Cardiac fibroblast (primary cell): ENCODE measurements at regions not wholly inside any gene's neighbourhood (a gene's known extent, or its start where the extent isn't known, plus 50 kb on each side); places are given as distances from the start of the nearest gene placed in this dataset.

Source experiments
- DNase-seq, 2 donors: peaks; one replicate each; pipeline versions ENCODE4 v3.0.0 to v3.0.0-alpha.2; 2010; ENCODE audit warnings: low read depth in 2 of 2
- H3K4me3 ChIP-seq, 2 donors: replicated peaks in 1 of 2; 1 replicate in 1 of 2; 2 replicates in 1 of 2; pipeline ENCODE4 v1.5.1; 2011; ENCODE audit warnings: low read depth in 2 of 2, low read length in 2 of 2, mild to moderate bottlenecking in 2 of 2, moderate library complexity in 1 of 2
- TF ChIP-seq, protein P1 (sequence below): IDR thresholded peaks from one replicate; pipeline ENCODE4 v1.5.1; 2011; ENCODE audit warnings: low read depth, mild to moderate bottlenecking, low read length, inconsistent platforms

DNA sequence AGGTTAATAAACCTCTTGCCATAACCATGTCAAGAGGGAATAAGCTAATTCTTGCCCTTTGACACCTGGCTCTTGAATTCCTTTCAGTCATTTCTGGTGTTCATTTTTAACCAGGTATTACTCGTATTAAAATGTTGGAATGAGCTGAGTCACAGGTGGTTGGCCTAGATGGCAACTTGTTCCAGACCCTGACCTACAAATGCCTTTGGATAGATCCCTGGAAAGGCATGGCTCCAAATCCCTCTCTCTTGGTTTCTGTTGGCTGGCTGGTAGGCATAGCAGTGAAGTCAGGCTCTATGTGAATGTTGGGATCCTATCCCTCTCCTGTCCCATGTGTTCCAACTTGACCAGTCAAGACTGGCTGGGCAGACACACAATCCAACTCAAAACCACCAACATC is 277.1 kb upstream of the PROK2 start:
- H3K4me3 ChIP-seq = no peak overlapping the region
- TF ChIP-seq, protein P1, sequence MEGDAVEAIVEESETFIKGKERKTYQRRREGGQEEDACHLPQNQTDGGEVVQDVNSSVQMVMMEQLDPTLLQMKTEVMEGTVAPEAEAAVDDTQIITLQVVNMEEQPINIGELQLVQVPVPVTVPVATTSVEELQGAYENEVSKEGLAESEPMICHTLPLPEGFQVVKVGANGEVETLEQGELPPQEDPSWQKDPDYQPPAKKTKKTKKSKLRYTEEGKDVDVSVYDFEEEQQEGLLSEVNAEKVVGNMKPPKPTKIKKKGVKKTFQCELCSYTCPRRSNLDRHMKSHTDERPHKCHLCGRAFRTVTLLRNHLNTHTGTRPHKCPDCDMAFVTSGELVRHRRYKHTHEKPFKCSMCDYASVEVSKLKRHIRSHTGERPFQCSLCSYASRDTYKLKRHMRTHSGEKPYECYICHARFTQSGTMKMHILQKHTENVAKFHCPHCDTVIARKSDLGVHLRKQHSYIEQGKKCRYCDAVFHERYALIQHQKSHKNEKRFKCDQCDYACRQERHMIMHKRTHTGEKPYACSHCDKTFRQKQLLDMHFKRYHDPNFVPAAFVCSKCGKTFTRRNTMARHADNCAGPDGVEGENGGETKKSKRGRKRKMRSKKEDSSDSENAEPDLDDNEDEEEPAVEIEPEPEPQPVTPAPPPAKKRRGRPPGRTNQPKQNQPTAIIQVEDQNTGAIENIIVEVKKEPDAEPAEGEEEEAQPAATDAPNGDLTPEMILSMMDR = no peak
- no peak for DNase-seq

DNA sequence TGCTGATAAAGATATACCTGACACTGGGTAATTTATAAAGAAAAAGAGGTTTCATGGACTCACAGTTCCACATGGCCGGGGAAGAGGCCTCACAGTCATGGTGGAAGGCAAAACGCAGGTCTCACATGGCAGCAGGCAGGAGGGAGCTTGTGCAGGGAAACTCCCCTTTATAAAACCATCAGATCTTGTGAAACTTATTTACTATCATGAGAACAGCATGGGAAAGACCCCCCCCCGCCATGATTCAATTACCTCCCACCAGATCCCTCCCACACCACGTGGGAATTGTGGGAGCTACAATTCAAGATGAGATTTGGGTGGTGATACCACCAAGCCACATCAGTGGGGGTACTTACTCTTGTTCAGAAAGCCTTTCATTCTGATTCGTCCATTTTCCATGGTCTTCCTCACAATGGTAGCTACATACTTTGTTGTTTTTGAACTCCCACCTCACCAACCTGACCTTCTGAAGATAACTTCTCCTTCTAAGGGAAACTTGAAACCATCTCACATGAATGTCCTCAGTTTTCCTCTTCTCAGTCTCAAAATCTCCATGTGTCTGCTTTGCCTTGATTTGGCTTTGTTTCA is 275.6 kb upstream of the PROK2 start:
- no peak overlapping the region for H3K4me3 ChIP-seq
- TF ChIP-seq, protein P1 = no peak
- DNase-seq = no peak

DNA sequence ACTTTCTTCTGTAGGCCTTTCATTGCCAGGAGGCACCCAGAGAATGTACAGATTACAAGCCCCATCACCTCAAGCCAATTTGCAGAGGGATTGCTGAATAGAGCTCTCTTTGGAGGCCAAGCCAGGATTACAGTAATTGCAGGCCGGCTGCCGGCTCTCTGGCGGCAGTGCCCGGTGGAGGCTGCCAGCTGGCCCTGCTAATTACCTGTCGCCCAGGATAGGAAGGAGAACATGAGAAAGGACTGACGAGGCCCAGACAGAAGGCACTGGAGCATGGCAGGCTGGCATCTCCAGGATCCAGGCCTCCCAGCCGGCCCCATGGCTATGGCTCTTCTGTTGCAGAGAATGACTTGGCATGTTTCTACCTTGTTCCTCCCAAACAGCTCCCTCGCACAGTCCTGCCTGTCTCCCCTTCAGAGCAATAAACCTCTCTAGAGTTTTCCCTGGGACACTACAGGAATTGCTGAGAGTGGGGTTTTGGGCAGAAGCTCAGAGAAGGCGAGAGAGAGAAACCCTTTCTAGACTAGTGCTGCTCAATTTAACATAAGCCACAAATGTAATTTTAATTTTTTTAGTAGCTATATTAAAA is 273.6 kb upstream of the PROK2 start:
- TF ChIP-seq, protein P1 = no peak
- DNase-seq = no peak

DNA sequence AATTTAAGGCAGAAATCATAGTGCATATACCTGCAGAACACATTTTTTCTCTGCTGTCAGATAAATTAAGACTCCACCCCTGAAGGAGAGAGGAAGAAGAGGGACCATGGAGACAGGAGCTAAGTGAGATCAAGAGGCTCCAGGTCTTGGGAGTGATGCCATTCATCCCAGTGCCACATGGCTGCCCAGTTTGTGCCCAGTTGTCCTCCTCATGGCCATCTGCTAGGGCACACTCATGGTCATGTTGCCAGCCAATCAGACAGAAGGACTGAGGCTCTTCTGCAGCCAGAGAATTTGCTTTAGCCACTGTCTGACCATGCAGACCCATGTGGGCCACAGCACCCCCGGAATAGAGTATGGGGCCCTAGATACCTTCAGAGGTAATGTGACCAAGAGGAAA is 270.5 kb upstream of the PROK2 start:
- no peak for DNase-seq
- TF ChIP-seq, protein P1 = no peak

More for the DNA sequence above, 273.6 kb upstream of the PROK2 start:
- H3K4me3 ChIP-seq = no peak overlapping the region

GRCh38 chr3:72054976-72055375 is 270.0 kb upstream of the PROK2 start:
- TF ChIP-seq, protein P1 = no peak
- H3K4me3 ChIP-seq = no peak overlapping the region
- DNase-seq = peak in 1 of 2 donors; percentile 21

More for the DNA sequence above, 270.5 kb upstream of the PROK2 start:
- H3K4me3 ChIP-seq = no peak overlapping the region

GRCh38 chr3:72052841-72053409 is 268.0 kb upstream of the PROK2 start:
- peak; percentile 23 to 45 for DNase-seq
- TF ChIP-seq, protein P1 = no peak

More at GRCh38 chr3:72052841-72053409, 268.0 kb upstream of the PROK2 start:
- no peak overlapping the region for H3K4me3 ChIP-seq
